ENCODE measurements at regions not wholly inside any gene's neighbourhood (a gene's known extent, or its start where the extent isn't known, plus 50 kb on each side); places are given as distances from the start of the nearest gene placed in this dataset.
A peak's percentile ranks its signal among the peaks of the same experiment; 100 is the strongest.

DNA sequence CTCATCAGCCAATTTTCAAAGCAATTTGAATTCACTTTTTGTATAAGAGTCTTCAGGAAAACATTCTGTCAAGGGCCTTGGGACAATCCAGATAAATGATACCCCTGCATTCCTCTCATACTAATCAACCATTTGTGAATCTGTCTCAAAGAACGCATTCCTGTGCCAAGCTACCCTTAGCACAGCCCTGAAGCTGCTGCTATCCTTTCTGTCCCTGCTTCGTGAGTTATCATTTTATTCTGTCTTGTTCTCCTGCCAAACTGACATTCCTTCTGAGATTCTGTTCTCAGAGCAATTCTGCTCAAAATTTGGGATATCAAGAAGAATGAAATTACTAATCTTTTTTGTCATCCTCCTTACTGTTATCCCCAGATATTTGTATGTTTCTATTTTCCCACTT is 213.9 kb upstream of the STXBP5 start:
- TF ChIP-seq, protein P1, sequence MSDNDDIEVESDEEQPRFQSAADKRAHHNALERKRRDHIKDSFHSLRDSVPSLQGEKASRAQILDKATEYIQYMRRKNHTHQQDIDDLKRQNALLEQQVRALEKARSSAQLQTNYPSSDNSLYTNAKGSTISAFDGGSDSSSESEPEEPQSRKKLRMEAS (IDR thresholded peaks at IDR 0.05; ENCODE audit: low read depth, low read length) = no peak
- TF ChIP-seq MYC (IDR thresholded peaks at IDR 0.05; ENCODE audit: low read depth, low read length) = no peak
- no peak for TF ChIP-seq POLR2A (IDR thresholded peaks at IDR 0.05; ENCODE audit: extremely low read depth, insufficient read length)
- TF ChIP-seq, protein P2, sequence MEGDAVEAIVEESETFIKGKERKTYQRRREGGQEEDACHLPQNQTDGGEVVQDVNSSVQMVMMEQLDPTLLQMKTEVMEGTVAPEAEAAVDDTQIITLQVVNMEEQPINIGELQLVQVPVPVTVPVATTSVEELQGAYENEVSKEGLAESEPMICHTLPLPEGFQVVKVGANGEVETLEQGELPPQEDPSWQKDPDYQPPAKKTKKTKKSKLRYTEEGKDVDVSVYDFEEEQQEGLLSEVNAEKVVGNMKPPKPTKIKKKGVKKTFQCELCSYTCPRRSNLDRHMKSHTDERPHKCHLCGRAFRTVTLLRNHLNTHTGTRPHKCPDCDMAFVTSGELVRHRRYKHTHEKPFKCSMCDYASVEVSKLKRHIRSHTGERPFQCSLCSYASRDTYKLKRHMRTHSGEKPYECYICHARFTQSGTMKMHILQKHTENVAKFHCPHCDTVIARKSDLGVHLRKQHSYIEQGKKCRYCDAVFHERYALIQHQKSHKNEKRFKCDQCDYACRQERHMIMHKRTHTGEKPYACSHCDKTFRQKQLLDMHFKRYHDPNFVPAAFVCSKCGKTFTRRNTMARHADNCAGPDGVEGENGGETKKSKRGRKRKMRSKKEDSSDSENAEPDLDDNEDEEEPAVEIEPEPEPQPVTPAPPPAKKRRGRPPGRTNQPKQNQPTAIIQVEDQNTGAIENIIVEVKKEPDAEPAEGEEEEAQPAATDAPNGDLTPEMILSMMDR (IDR thresholded peaks at IDR 0.05; ENCODE audit: low read depth, low read length) = no peak
- no peak for DNase-seq (ENCODE audit: low read depth)
- H3K4me3 ChIP-seq (ENCODE audit: low read depth, low read length) = no peak overlapping the region

DNA sequence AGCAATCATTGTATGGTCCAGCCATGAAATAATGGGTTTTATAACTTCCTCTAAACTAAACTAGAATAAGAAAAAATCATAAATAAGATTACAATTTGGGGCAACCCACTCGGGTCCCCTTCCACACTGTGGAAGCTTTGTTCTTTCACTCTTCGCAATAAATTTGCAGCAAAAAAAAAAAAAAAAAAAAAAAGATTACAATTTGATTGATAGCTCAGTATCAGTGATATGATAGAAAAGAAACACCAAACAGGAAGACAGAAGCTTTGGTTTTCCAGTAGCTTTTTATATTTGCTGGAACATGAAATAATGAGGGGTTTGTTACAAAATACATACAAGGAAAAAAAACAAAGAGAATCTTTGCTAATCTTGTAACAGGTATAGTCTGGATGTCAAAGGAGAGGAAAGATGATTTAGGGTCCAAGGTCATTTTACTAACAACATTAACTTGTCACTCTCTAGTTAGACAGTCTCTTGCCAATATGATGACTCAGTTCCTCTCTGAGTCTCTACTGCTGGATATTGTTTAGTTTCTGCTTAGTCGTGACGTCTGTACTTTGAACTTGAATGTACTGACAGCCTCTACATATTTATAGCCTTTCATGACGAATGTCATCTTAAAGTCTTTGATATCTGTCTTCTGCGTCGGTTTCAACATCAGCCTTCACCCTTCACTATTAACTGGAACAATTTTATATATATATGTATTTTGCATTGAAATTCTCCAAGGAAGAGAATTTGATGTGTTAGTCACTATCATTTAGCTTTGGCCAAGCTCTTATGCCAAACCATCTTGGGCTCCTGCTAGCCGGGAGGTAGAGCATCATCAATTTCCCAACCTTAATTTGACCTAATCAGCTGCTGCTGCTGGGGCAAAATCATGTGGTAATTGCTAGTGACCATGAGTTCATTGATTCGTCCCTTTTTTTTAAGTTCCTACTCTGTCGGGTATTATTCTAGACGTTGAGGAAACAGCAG is 213.1 kb upstream of the STXBP5 start:
- peak; percentile 43 for DNase-seq (ENCODE audit: low read depth)
- TF ChIP-seq, protein P1 (IDR thresholded peaks at IDR 0.05; ENCODE audit: low read depth, low read length) = no peak
- no peak for TF ChIP-seq MYC (IDR thresholded peaks at IDR 0.05; ENCODE audit: low read depth, low read length)
- no peak for TF ChIP-seq POLR2A (IDR thresholded peaks at IDR 0.05; ENCODE audit: extremely low read depth, insufficient read length)
- TF ChIP-seq, protein P2 (IDR thresholded peaks at IDR 0.05; ENCODE audit: low read depth, low read length) = no peak
- H3K4me3 ChIP-seq (ENCODE audit: low read depth, low read length) = no peak overlapping the region

DNA sequence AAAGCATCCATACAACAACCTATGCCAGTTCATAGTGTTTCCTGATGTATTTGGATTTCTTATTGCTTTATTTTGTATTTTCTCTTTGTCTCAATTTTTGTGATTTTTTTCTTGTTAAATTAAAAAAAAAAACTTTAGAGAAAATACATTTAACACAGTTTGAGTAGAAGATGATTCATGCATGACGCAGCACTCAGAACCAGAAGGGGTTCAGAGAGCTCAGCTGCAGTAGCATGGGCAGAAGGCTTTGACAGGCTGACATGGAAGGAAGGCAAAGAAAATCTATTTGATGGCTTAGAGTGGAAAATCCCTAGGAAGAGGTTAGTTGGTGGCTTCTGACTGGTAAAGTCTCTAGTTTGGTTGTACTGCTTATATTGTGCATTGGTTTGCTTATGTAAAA is 207.2 kb upstream of the STXBP5 start:
- DNase-seq (ENCODE audit: low read depth) = peak; percentile 15
- TF ChIP-seq POLR2A (IDR thresholded peaks at IDR 0.05; ENCODE audit: extremely low read depth, insufficient read length) (no peak), MYC (IDR thresholded peaks at IDR 0.05; ENCODE audit: low read depth, low read length) (no peak)
- TF ChIP-seq, protein P2 (IDR thresholded peaks at IDR 0.05; ENCODE audit: low read depth, low read length) = no peak
- TF ChIP-seq, protein P1 (IDR thresholded peaks at IDR 0.05; ENCODE audit: low read depth, low read length) = no peak
- no peak overlapping the region for H3K4me3 ChIP-seq (ENCODE audit: low read depth, low read length)

DNA sequence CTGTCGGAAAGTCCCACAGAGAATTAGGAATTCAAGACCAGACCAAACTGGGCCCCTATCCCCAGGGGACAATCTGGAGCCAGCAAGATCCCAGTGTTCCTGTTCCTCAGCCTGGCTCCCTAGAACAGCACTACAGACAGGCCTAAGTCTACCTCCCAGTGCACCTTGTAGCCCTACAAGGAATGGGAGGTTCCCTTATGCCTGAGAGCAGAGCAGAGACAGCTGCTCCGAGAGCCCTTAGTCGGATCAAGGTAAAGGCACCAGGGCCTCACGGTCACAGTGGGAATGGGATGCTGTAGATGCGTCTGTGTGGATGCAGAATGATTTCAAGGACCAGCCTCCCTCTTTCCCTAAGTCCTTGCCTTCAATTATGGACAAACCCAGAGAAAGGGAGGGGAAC is 204.5 kb upstream of the STXBP5 start:
- no peak for DNase-seq (ENCODE audit: low read depth)

DNA sequence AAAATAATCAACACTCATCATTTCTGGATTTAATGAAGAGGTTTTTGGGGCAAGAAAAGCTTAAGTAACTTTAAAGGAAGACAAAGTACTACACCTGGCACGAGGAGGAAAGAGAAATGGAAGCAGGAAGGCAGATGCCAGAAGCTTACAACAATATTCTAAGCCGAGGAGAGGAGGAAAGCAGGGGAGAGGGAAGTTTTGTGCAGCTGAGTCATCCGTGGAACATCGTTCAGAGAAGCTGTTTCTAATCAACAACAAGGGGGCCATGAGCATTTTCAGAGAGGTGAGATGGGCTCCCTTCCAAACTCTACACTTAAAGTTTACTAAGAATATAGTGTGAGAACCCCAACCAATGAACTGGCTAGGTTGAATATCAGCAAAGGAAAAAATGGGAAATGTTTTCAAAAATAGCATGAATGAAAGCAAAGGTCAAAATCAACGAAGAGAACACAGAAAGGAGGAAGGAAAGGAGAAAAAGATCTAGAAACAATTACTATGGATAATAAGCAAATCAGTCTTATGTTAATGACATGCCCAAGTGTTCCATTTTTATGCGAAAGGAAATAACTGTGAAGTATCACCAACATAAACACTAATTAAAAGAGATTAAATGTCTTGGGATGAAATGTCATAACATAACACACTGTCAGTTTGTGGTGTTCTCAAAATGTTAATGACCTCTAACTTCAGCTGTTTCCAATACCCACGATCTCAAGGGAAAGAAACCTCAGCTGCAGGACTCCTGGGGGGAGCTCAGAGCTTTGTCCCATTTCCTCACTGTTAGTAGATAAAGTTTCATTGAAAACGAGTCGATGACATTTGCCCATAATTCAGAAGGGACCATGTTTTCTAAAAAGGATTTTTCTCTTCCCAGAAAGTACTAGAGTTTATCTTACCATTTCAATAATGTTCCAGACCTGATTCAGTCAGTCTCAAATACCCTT is 203.4 kb upstream of the STXBP5 start:
- no peak overlapping the region for H3K4me3 ChIP-seq (ENCODE audit: low read depth, low read length)
- DNase-seq (ENCODE audit: low read depth) = no peak

More for the DNA sequence above, 204.5 kb upstream of the STXBP5 start:
- no peak overlapping the region for H3K4me3 ChIP-seq (ENCODE audit: low read depth, low read length)
- TF ChIP-seq POLR2A (IDR thresholded peaks at IDR 0.05; ENCODE audit: extremely low read depth, insufficient read length) (no peak), MYC (IDR thresholded peaks at IDR 0.05; ENCODE audit: low read depth, low read length) (no peak)
- TF ChIP-seq, protein P2 (IDR thresholded peaks at IDR 0.05; ENCODE audit: low read depth, low read length) = no peak
- TF ChIP-seq, protein P1 (IDR thresholded peaks at IDR 0.05; ENCODE audit: low read depth, low read length) = no peak

More for the DNA sequence above, 203.4 kb upstream of the STXBP5 start:
- TF ChIP-seq, protein P2 (IDR thresholded peaks at IDR 0.05; ENCODE audit: low read depth, low read length) = no peak
- TF ChIP-seq, protein P1 (IDR thresholded peaks at IDR 0.05; ENCODE audit: low read depth, low read length) = no peak
- TF ChIP-seq MYC (IDR thresholded peaks at IDR 0.05; ENCODE audit: low read depth, low read length) (no peak), POLR2A (IDR thresholded peaks at IDR 0.05; ENCODE audit: extremely low read depth, insufficient read length) (no peak)
